ENCODE measurements at regions not wholly inside any gene's neighbourhood (a gene's known extent, or its start where the extent isn't known, plus 50 kb on each side); places are given as distances from the start of the nearest gene placed in this dataset.

DNA sequence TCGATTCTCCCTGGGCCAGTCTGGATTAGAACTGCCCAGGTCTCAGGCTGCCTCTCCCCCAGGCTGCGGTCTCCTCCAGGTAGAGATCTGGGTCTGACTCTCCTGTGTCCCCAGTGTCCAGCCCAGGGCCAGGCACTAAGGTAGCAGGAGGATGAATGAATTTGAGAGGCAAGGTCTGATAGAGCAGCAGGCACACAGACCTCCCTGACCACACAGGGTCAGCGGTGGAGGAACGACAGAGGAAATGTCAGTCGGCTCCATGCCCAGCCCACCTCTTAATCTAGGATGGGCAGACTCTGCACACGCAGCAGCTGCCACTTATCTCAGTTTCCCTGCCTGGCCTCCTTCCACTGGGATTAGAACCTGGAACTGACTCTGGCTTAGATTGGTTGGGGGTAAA is 272.7 kb upstream of the MVB12B start (continued):
- no peak for TF ChIP-seq ISL1 (CRISPR knock-in tag; IDR thresholded peaks at IDR 0.05)
- no peak for TF ChIP-seq ESRRG (CRISPR knock-in tag; IDR thresholded peaks at IDR 0.05)
- no peak for TF ChIP-seq TCF4 (CRISPR knock-in tag; IDR thresholded peaks at IDR 0.05; ENCODE audit: borderline replicate concordance)

DNA sequence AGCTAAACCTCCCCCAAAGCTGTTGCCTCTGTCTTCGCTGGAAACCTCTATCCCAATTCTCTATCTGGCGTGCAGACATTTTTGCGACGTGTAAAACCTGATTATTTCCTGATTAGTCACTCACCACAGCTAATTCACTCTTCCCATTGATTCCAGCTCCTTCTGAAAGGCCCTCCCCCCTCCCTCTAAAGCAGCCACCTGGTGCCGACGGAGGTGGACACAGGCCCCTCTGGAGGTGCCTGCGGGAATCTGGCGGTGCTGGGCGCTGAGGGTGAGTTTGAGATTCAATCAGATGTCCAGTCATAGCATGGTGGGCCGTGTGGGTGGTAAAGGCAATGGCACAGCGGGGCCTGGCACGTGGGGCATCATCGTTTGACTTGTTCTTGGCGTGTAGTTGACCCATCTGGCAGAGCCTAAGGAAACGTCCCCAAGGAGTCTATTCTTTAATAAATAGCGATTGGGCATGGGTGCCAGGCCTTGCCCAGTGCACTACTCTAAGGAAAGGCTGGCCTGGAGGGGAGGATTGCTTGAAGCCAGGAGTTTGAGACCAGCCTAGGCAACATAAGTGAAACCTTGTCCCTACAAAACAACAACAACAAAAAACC is 271.1 kb upstream of the MVB12B start:
- TF ChIP-seq ZNF8 (CRISPR knock-in tag; IDR thresholded peaks at IDR 0.05) (no peak), RARB (CRISPR knock-in tag; IDR thresholded peaks at IDR 0.05) (no peak), TCF4 (CRISPR knock-in tag; IDR thresholded peaks at IDR 0.05; ENCODE audit: borderline replicate concordance) (no peak), ISL1 (CRISPR knock-in tag; IDR thresholded peaks at IDR 0.05) (no peak), TOX (CRISPR knock-in tag; IDR thresholded peaks at IDR 0.05; ENCODE audit: borderline replicate concordance) (no peak), ZNF565 (CRISPR knock-in tag; conservative IDR thresholded peaks at IDR 0.05; ENCODE audit: low read depth) (no peak), BACH2 (CRISPR knock-in tag; IDR thresholded peaks at IDR 0.05; ENCODE audit: borderline replicate concordance) (no peak), SNAI2 (CRISPR knock-in tag; IDR thresholded peaks at IDR 0.05) (no peak), CSDC2 (CRISPR knock-in tag; IDR thresholded peaks at IDR 0.05) (no peak), ARNTL (CRISPR knock-in tag; IDR thresholded peaks at IDR 0.05; ENCODE audit: borderline replicate concordance, low read depth) (no peak), PPARA (CRISPR knock-in tag; IDR thresholded peaks at IDR 0.05; ENCODE audit: borderline replicate concordance) (no peak), ESRRG (CRISPR knock-in tag; IDR thresholded peaks at IDR 0.05) (no peak), ZNF70 (CRISPR knock-in tag; IDR thresholded peaks at IDR 0.05) (no peak), ZFP3 (CRISPR knock-in tag; IDR thresholded peaks at IDR 0.05) (no peak)
- TF ChIP-seq, protein P1, sequence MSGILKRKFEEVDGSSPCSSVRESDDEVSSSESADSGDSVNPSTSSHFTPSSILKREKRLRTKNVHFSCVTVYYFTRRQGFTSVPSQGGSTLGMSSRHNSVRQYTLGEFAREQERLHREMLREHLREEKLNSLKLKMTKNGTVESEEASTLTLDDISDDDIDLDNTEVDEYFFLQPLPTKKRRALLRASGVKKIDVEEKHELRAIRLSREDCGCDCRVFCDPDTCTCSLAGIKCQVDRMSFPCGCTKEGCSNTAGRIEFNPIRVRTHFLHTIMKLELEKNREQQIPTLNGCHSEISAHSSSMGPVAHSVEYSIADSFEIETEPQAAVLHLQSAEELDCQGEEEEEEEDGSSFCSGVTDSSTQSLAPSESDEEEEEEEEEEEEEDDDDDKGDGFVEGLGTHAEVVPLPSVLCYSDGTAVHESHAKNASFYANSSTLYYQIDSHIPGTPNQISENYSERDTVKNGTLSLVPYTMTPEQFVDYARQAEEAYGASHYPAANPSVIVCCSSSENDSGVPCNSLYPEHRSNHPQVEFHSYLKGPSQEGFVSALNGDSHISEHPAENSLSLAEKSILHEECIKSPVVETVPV (CRISPR knock-in tag; IDR thresholded peaks at IDR 0.05): no peak
- TF ChIP-seq, protein P2, sequence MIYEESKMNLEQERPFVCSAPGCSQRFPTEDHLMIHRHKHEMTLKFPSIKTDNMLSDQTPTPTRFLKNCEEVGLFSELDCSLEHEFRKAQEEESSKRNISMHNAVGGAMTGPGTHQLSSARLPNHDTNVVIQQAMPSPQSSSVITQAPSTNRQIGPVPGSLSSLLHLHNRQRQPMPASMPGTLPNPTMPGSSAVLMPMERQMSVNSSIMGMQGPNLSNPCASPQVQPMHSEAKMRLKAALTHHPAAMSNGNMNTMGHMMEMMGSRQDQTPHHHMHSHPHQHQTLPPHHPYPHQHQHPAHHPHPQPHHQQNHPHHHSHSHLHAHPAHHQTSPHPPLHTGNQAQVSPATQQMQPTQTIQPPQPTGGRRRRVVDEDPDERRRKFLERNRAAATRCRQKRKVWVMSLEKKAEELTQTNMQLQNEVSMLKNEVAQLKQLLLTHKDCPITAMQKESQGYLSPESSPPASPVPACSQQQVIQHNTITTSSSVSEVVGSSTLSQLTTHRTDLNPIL (CRISPR knock-in tag; IDR thresholded peaks at IDR 0.05; ENCODE audit: low read depth): no peak
- TF ChIP-seq, protein P3, sequence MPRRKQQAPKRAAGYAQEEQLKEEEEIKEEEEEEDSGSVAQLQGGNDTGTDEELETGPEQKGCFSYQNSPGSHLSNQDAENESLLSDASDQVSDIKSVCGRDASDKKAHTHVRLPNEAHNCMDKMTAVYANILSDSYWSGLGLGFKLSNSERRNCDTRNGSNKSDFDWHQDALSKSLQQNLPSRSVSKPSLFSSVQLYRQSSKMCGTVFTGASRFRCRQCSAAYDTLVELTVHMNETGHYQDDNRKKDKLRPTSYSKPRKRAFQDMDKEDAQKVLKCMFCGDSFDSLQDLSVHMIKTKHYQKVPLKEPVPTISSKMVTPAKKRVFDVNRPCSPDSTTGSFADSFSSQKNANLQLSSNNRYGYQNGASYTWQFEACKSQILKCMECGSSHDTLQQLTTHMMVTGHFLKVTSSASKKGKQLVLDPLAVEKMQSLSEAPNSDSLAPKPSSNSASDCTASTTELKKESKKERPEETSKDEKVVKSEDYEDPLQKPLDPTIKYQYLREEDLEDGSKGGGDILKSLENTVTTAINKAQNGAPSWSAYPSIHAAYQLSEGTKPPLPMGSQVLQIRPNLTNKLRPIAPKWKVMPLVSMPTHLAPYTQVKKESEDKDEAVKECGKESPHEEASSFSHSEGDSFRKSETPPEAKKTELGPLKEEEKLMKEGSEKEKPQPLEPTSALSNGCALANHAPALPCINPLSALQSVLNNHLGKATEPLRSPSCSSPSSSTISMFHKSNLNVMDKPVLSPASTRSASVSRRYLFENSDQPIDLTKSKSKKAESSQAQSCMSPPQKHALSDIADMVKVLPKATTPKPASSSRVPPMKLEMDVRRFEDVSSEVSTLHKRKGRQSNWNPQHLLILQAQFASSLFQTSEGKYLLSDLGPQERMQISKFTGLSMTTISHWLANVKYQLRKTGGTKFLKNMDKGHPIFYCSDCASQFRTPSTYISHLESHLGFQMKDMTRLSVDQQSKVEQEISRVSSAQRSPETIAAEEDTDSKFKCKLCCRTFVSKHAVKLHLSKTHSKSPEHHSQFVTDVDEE (CRISPR knock-in tag; IDR thresholded peaks at IDR 0.05): no peak

DNA sequence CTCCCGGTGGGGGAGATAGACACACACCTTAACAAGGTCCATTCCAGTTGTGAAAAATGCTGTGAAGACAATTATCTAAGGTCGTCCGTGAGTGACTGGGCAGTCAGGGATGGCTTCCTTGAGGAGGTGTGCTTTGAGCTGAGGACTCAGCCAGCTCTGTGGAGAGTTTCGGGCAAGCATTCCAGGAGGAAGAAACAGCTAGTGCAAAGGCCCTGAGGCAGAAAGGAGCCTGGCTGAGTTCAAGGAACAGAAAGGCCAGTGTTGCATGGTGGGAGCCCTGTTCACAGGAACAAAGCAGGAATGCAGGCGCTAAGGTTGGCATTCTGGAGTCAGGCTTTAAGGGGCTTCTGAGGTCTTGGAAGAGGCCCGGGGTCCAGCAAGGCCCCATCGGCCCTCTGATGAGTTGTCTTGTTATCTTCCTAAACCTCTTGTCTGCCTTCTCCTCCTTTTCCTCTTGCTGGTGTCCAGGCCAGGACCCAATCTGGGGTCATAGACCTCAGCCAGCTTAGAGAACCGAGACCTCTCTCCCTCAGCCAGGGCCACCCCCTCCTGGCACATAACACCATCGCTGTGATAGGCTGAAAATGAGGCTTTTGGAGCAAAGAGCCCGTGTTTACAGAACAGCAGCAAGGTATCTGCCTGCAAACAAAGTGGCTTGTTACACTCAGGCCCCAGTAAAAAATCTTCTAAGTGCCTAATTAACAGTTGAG is 270.2 kb upstream of the MVB12B start:
- ATAC-seq: no peak
- TF ChIP-seq, protein P4, sequence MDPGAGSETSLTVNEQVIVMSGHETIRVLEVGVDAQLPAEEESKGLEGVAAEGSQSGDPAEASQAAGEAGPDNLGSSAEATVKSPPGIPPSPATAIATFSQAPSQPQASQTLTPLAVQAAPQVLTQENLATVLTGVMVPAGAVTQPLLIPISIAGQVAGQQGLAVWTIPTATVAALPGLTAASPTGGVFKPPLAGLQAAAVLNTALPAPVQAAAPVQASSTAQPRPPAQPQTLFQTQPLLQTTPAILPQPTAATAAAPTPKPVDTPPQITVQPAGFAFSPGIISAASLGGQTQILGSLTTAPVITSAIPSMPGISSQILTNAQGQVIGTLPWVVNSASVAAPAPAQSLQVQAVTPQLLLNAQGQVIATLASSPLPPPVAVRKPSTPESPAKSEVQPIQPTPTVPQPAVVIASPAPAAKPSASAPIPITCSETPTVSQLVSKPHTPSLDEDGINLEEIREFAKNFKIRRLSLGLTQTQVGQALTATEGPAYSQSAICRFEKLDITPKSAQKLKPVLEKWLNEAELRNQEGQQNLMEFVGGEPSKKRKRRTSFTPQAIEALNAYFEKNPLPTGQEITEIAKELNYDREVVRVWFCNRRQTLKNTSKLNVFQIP (CRISPR knock-in tag; IDR thresholded peaks at IDR 0.05; ENCODE audit: borderline replicate concordance, low read depth): no peak
- TF ChIP-seq, protein P1 (CRISPR knock-in tag; IDR thresholded peaks at IDR 0.05): no peak
- TF ChIP-seq SNAI2 (CRISPR knock-in tag; IDR thresholded peaks at IDR 0.05): no peak
- TF ChIP-seq ZFP30 (CRISPR knock-in tag; IDR thresholded peaks at IDR 0.05): no peak
- no peak for TF ChIP-seq ARNTL (CRISPR knock-in tag; IDR thresholded peaks at IDR 0.05; ENCODE audit: borderline replicate concordance, low read depth)
- TF ChIP-seq ISL1 (CRISPR knock-in tag; IDR thresholded peaks at IDR 0.05): no peak

More for the DNA sequence above, 271.1 kb upstream of the MVB12B start:
- no peak for ATAC-seq
